Trophoblast cell (in vitro differentiated cells and primary cell): ENCODE measurements at regions not wholly inside any gene's neighbourhood (a gene's known extent, or its start where the extent isn't known, plus 50 kb on each side); places are given as distances from the start of the nearest gene placed in this dataset.

ENCODE experiments used
- DNase-seq, 2 donors: peaks; one replicate each; pipeline ENCODE4 v3.0.0-alpha.2; 2016
- H2AFZ ChIP-seq: 2 replicates; pipeline ENCODE4 v1.6.1; 2013; ENCODE audit warnings: low read length, moderate library complexity, mild to moderate bottlenecking; ENCODE audit not compliant: insufficient read depth, poor library complexity
- H2AK5ac ChIP-seq: 2 replicates; pipeline ENCODE4 v1.6.1; 2013; ENCODE audit warnings: mild to moderate bottlenecking, low read length
- H2BK120ac ChIP-seq: 2 replicates; pipeline ENCODE4 v1.6.1; 2013; ENCODE audit warnings: low read length, mild to moderate bottlenecking, moderate library complexity; ENCODE audit not compliant: insufficient read depth, poor library complexity
- H2BK12ac ChIP-seq: 2 replicates; pipeline ENCODE4 v1.6.1; 2013; ENCODE audit warnings: mild to moderate bottlenecking, low read length, moderate library complexity
- H2BK5ac ChIP-seq: 2 replicates; pipeline ENCODE4 v1.6.1; 2013; ENCODE audit warnings: low read length, low read depth, moderate library complexity, mild to moderate bottlenecking; ENCODE audit not compliant: poor library complexity
- H3K14ac ChIP-seq: 2 replicates; pipeline ENCODE4 v1.6.1; 2013; ENCODE audit warnings: mild to moderate bottlenecking, low read length
- H3K18ac ChIP-seq: 2 replicates; pipeline ENCODE4 v1.6.1; 2013; ENCODE audit warnings: mild to moderate bottlenecking, low read length
- H3K23ac ChIP-seq: 2 replicates; pipeline ENCODE4 v1.6.1; 2013; ENCODE audit warnings: low read length
- H3K27ac ChIP-seq: 2 replicates; pipeline ENCODE4 v1.5.1; 2013; ENCODE audit warnings: low read depth, mild to moderate bottlenecking, inconsistent platforms, low read length, moderate library complexity
- H3K27me3 ChIP-seq: 2 replicates; pipeline ENCODE4 v1.6.1; 2013; ENCODE audit warnings: inconsistent platforms, mild to moderate bottlenecking, low read length, moderate library complexity; ENCODE audit not compliant: insufficient read depth
- H3K36me3 ChIP-seq, 2 experiments: 1 replicate in 1 of 2; 2 replicates in 1 of 2; pipeline ENCODE4 v1.6.1; 2013; ENCODE audit warnings: low read length in 2 of 2, mild to moderate bottlenecking in 2 of 2, moderate library complexity in 1 of 2; ENCODE audit not compliant: insufficient read depth in 2 of 2, control insufficient read depth in 1 of 2
- H3K4ac ChIP-seq: 2 replicates; pipeline ENCODE4 v1.6.1; 2013; ENCODE audit warnings: low read depth, mild to moderate bottlenecking, low read length, moderate library complexity
- H3K4me1 ChIP-seq, 2 experiments: 1 replicate in 1 of 2; 2 replicates in 1 of 2; pipeline ENCODE4 v1.6.1; 2013; ENCODE audit warnings: low read length in 2 of 2, mild to moderate bottlenecking in 2 of 2, moderate library complexity in 1 of 2; ENCODE audit not compliant: insufficient read depth in 2 of 2, control insufficient read depth in 1 of 2
- H3K4me2 ChIP-seq: 2 replicates; pipeline ENCODE4 v1.6.1; 2013; ENCODE audit warnings: inconsistent platforms, mild to moderate bottlenecking, low read length, moderate library complexity
- H3K4me3 ChIP-seq: 2 replicates; pipeline ENCODE4 v1.5.1; 2013; ENCODE audit warnings: mild to moderate bottlenecking, low read depth, low read length, inconsistent platforms
- H3K79me1 ChIP-seq: one replicate; pipeline ENCODE4 v1.6.1; 2013; ENCODE audit warnings: low read length
- H3K79me2 ChIP-seq: 2 replicates; pipeline ENCODE4 v1.6.1; 2013; ENCODE audit warnings: low read length, mild to moderate bottlenecking; ENCODE audit not compliant: control insufficient read depth, insufficient read depth, poor library complexity
- H3K9ac ChIP-seq: 2 replicates; pipeline ENCODE4 v1.6.1; 2013; ENCODE audit warnings: mild to moderate bottlenecking, low read length
- H3K9me3 ChIP-seq: 2 replicates; pipeline ENCODE4 v1.6.1; 2013; ENCODE audit warnings: low read depth, mild to moderate bottlenecking, control low read depth, inconsistent platforms, low read length; ENCODE audit not compliant: insufficient read depth
- H4K12ac ChIP-seq: 2 replicates; pipeline ENCODE4 v1.6.1; 2013; ENCODE audit warnings: low read depth, mild to moderate bottlenecking, low read length, moderate library complexity
- H4K8ac ChIP-seq: 2 replicates; pipeline ENCODE4 v1.6.1; 2013; ENCODE audit warnings: low read depth, mild to moderate bottlenecking, low read length, moderate library complexity
- H4K91ac ChIP-seq: one replicate; pipeline ENCODE4 v1.6.1; 2013; ENCODE audit warnings: low read depth, mild to moderate bottlenecking, low read length, moderate library complexity
- WGBS: extraction: QIAGEN DNeasy Blood & Tissue Kit; methylation state at CpG from one replicate; pipeline ENCODE4 v1.1.7; 2013; ENCODE audit warnings: missing lambda C conversion rate; ENCODE audit not compliant: insufficient read length, insufficient coverage; ENCODE audit errors: extremely low coverage; 5-methylcytosine and 5-hydroxymethylcytosine counted together

DNA sequence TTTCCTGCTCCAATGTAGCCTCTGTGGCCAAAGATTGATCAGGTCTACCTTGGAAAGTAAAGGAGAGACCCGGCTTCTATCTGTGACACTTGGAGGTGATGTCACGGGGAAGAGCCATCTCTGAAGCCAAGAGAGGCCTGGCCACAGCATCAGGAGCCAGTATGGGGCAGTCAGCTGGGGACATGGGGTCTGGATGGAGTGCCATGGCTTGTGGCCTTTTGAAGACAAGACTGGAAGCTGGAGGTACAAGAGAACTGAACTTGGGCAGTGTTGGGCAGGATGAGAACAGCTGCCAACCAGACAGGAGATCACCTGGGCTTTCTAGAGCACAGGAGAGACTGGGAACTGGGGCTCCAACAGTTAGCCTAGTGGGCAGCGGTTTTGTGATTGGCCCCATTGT lies 190.7 kb downstream of the TENT4A start:
- no peak overlapping the region for H4K12ac ChIP-seq
- H3K23ac ChIP-seq, result no peak overlapping the region
- no peak overlapping the region for H3K27ac ChIP-seq
- H3K4ac ChIP-seq, result no peak overlapping the region
- H3K36me3 ChIP-seq, result no peaks in the 10 kb centered on the region
- no peaks in the 10 kb centered on the region for H3K79me2 ChIP-seq
- WGBS, result no CpG with 5 or more reads among the region's 3 CpGs
- no peaks in the 10 kb centered on the region for H3K27me3 ChIP-seq
- no peak overlapping the region for H4K91ac ChIP-seq
- no peaks in the 10 kb centered on the region for H3K79me1 ChIP-seq
- H3K18ac ChIP-seq, result no peak overlapping the region
- no peak overlapping the region for H3K4me2 ChIP-seq
- H3K14ac ChIP-seq, result no peak overlapping the region
- H2AFZ ChIP-seq, result no peak overlapping the region
- H2BK5ac ChIP-seq, result no peak overlapping the region
- H2AK5ac ChIP-seq, result no peak overlapping the region
- H2BK12ac ChIP-seq, result no peak overlapping the region
- no peak overlapping the region for H2BK120ac ChIP-seq
- DNase-seq, result no peak
- peaks cover 5% of the 10 kb centered on the region for H3K9me3 ChIP-seq
- no peaks in the 10 kb centered on the region for H3K4me1 ChIP-seq
- no peak overlapping the region for H4K8ac ChIP-seq
- no peak overlapping the region for H3K4me3 ChIP-seq
- no peak overlapping the region for H3K9ac ChIP-seq

DNA sequence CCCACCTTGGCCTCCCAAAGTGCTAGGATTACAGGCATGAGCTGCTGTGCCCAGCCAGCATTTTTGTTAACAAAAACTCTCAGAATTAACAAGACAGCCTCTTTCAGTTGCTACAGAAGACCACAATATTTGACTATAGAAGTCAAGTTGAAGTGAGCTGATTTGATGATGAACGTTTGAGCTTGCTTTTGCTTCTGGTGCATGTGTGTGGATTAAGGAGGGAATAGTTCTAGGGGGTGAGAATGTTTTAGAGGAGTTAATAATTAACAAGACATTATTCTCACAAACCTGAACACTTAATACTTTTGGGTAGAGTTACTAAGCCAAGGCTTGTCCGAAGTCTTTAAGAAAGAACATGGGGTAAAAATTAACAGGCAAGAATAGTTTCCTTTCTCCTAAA lies 191.6 kb downstream of the TENT4A start:
- no peak overlapping the region for H2AFZ ChIP-seq
- peaks cover 5% of the 10 kb centered on the region for H3K9me3 ChIP-seq
- no peaks in the 10 kb centered on the region for H3K27me3 ChIP-seq
- no peak overlapping the region for H3K27ac ChIP-seq
- no peaks in the 10 kb centered on the region for H3K79me1 ChIP-seq
- no peak overlapping the region for H4K91ac ChIP-seq
- H3K4me3 ChIP-seq, result no peak overlapping the region
- no peak overlapping the region for H3K18ac ChIP-seq
- no peak overlapping the region for H4K12ac ChIP-seq
- H3K36me3 ChIP-seq, result no peaks in the 10 kb centered on the region
- no peak overlapping the region for H3K4me2 ChIP-seq
- no peak overlapping the region for H2BK12ac ChIP-seq
- no peak overlapping the region for H2BK5ac ChIP-seq
- no peak overlapping the region for H4K8ac ChIP-seq
- no peak overlapping the region for H2AK5ac ChIP-seq
- H3K79me2 ChIP-seq, result no peaks in the 10 kb centered on the region
- H3K14ac ChIP-seq, result no peak overlapping the region
- no peak overlapping the region for H3K9ac ChIP-seq
- H3K4me1 ChIP-seq, result no peaks in the 10 kb centered on the region
- DNase-seq, result no peak
- WGBS, result no CpG with 5 or more reads among the region's 2 CpGs
- H3K4ac ChIP-seq, result no peak overlapping the region
- no peak overlapping the region for H3K23ac ChIP-seq
- H2BK120ac ChIP-seq, result no peak overlapping the region

DNA sequence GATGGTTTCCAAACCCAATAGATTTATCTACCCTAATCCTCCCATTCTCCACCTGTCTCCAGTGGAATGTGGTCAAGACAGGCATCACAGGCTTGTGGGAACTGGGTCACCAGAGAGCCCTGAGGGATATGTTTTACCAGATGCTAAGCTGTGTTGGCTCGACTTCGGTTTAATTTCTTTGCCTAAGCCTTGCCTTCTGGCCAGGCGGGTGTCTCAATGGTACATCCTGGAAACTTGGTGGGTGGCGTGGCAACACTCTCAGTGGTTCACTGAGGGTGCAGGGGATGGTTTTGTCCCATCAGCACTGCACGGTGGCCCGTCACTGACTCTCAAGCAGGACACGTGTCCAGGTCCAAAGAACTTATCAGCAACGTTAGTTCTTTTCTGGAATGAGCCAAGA lies 192.2 kb downstream of the TENT4A start:
- WGBS, result no CpG with 5 or more reads among the region's 8 CpGs
- Histone ChIP-seq H3K36me3 (no peaks in the 10 kb centered on the region), H4K8ac (no peak overlapping the region), H3K23ac (no peak overlapping the region), H3K4me3 (no peak overlapping the region), H2BK12ac (no peak overlapping the region), H3K18ac (no peak overlapping the region), H3K4ac (no peak overlapping the region), H2AFZ (no peak overlapping the region), H3K4me1 (no peaks in the 10 kb centered on the region), H3K4me2 (no peak overlapping the region), H3K27me3 (no peaks in the 10 kb centered on the region), H3K79me2 (no peaks in the 10 kb centered on the region), H2AK5ac (no peak overlapping the region), H3K9ac (no peak overlapping the region), H4K91ac (no peak overlapping the region), H3K79me1 (no peaks in the 10 kb centered on the region), H2BK120ac (no peak overlapping the region), H2BK5ac (no peak overlapping the region), H4K12ac (no peak overlapping the region), H3K14ac (no peak overlapping the region), H3K27ac (no peak overlapping the region), H3K9me3 (peaks cover 5% of the 10 kb centered on the region)
- DNase-seq, result no peak

DNA sequence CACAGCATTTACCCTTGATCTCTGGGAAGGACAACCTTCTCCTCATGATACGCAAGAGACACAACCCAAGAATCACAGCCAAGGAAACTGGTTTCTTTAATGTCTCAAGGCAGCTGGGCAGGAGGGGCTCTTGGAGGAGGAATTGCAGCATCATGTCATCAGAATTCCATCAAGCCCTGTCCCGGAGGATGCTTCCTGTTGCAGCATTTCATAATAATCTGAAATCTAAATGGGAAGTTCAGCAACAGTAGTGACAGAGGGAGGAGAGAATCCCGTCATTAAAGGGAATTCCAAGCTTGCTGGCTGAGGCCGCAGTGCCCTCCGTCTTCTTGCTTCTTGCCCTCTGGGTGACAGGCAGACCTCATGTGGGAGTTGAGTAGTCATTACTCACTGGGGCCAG lies 192.7 kb downstream of the TENT4A start:
- Histone ChIP-seq H3K79me2 (no peaks in the 10 kb centered on the region), H2BK12ac (no peak overlapping the region), H3K4me3 (no peak overlapping the region), H2AFZ (no peak overlapping the region), H4K12ac (no peak overlapping the region), H3K27ac (no peak overlapping the region), H3K36me3 (no peaks in the 10 kb centered on the region), H2AK5ac (no peak overlapping the region), H3K18ac (no peak overlapping the region), H4K8ac (no peak overlapping the region), H3K27me3 (no peaks in the 10 kb centered on the region), H3K79me1 (no peaks in the 10 kb centered on the region), H3K4ac (no peak overlapping the region), H3K14ac (no peak overlapping the region), H3K4me1 (no peaks in the 10 kb centered on the region), H3K23ac (no peak overlapping the region), H3K4me2 (no peak overlapping the region), H2BK120ac (no peak overlapping the region), H3K9me3 (peaks cover 5% of the 10 kb centered on the region), H4K91ac (no peak overlapping the region), H3K9ac (no peak overlapping the region), H2BK5ac (no peak overlapping the region)
- WGBS, result no CpG with 5 or more reads among the region's 5 CpGs
- peak in 1 of 2 donors; percentile 5 for DNase-seq
